ENCODE measurements at regions not wholly inside any gene's neighbourhood (a gene's known extent, or its start where the extent isn't known, plus 50 kb on each side); places are given as distances from the start of the nearest gene placed in this dataset.

DNA sequence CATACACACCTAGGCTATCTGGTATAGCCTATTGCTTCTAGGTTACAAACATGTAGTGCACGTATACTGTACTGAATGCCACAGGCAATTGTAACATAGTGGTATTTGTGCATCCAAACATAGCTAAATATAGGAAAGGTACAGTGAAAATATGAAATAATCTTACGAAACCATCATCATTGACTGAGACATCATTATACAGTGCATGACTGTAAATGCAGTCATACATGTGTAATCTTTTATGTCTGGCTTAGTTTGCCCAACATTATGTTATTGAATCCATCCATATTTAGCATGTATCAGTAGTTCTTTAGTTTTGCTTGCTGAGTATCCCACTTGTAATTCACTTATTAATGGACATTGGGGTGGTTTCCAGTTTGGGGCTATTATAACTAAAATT lies 124.9 kb downstream of the CYLD start:
- no peak for DNase-seq (ENCODE audit: low read depth)
- TF ChIP-seq, protein P1, sequence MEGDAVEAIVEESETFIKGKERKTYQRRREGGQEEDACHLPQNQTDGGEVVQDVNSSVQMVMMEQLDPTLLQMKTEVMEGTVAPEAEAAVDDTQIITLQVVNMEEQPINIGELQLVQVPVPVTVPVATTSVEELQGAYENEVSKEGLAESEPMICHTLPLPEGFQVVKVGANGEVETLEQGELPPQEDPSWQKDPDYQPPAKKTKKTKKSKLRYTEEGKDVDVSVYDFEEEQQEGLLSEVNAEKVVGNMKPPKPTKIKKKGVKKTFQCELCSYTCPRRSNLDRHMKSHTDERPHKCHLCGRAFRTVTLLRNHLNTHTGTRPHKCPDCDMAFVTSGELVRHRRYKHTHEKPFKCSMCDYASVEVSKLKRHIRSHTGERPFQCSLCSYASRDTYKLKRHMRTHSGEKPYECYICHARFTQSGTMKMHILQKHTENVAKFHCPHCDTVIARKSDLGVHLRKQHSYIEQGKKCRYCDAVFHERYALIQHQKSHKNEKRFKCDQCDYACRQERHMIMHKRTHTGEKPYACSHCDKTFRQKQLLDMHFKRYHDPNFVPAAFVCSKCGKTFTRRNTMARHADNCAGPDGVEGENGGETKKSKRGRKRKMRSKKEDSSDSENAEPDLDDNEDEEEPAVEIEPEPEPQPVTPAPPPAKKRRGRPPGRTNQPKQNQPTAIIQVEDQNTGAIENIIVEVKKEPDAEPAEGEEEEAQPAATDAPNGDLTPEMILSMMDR (conservative IDR thresholded peaks at IDR 0.05; ENCODE audit: low read depth, low read length), result no peak
- no peak overlapping the region for H3K4me3 ChIP-seq (ENCODE audit: low read depth, low read length)

DNA sequence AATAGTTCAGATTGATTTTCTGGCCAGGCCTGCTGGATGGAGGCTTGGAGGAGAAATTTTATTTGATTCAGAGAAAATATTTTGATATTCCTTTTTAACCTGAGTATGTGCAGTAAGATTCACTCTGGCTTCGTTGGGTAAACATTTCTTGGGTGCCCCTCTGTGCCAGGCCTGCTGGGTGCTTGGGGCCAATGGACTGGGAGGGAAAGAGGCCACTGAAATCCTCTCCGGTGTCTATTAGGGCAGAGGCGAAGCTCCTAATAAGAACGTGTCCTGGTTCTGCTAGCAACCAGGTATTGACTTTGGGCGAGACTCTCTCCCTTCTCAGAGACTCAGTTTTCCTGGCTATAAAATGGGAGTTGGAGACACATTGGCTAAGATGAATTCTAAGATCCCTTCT lies 122.5 kb downstream of the CYLD start:
- TF ChIP-seq, protein P1 (conservative IDR thresholded peaks at IDR 0.05; ENCODE audit: low read depth, low read length), result no peak
- H3K4me3 ChIP-seq (ENCODE audit: low read depth, low read length), result no peak overlapping the region
- DNase-seq (ENCODE audit: low read depth), result no peak

DNA sequence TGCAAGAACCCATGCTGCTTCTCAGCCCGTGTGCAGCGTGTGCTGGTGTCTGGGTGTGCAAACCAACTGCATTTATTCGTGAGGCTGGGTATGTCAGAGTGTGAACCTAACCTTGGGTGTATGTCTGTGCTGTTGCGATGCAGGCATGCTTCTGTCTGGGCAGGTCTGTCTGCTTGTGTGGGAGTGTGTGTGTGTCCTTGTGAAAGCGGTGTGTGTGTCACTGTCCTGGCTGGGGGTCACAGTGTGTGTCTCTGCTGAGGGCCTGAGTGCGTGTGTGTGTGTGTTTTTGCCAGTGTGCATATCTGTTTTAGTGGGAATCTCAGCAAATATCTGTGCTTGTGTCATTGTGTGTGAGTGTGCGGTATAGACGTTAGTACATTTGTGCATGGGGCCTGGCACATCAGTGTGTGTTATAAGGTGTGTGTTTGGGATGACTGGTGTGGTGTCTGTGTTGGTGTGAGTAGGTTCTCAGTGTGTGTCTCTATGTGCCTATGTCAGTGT lies 121.8 kb downstream of the CYLD start:
- no peak for DNase-seq (ENCODE audit: low read depth)
- TF ChIP-seq, protein P1 (conservative IDR thresholded peaks at IDR 0.05; ENCODE audit: low read depth, low read length), result no peak
- H3K4me3 ChIP-seq (ENCODE audit: low read depth, low read length), result no peak overlapping the region

DNA sequence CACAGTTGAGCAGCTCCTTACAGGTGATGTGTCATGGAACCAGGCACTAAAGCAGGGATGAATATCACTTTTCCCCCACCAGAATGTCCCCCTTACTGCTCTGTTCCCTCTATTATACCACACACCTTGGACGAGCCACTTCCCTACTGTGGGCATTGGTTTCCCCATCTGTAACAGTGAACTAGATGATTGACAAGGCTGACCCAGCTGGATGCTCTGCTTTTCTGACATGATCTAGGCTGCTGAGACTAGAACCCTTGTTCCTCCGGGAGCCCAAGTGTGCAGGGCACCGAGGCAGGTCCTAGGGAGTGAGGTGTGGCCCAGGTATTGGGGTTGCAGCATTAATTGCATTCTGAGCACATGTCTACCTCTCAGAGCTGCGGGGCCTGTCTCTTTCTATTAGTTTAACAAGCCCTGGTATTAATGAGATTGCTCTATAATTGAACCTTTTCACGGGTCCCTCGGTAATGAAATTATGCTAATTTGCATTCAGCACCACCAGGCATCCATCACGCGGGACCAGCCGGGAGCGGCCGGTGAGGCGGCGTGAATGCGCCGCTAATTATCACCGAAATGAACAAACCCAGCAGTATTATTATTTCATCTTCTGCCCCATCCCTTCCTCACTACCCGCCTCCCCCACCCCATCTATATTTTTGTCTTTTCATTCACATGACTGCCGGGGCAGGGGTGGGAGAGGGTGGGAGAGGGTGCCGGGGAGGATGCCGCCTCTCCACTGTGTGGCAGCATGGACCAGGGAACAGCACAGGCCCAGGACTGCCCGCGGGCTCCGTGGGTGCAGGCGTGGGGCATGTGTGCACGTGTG lies 121.1 kb downstream of the CYLD start:
- no peak for DNase-seq (ENCODE audit: low read depth)
- H3K4me3 ChIP-seq (ENCODE audit: low read depth, low read length), result no peak overlapping the region
- TF ChIP-seq, protein P1 (conservative IDR thresholded peaks at IDR 0.05; ENCODE audit: low read depth, low read length), result no peak

GRCh38 chr16:50861970-50862411 lies 120.1 kb downstream of the CYLD start:
- H3K4me3 ChIP-seq (ENCODE audit: low read depth, low read length), result no peak overlapping the region
- TF ChIP-seq, protein P1 (conservative IDR thresholded peaks at IDR 0.05; ENCODE audit: low read depth, low read length), result no peak
- no peak for DNase-seq (ENCODE audit: low read depth)

GRCh38 chr16:50861451-50861850 lies 119.6 kb downstream of the CYLD start:
- no peak for DNase-seq (ENCODE audit: low read depth)
- TF ChIP-seq, protein P1 (conservative IDR thresholded peaks at IDR 0.05; ENCODE audit: low read depth, low read length), result no peak
- no peak overlapping the region for H3K4me3 ChIP-seq (ENCODE audit: low read depth, low read length)

All from epithelial cell of proximal tubule (primary cell).